ENCODE measurements at regions not wholly inside any gene's neighbourhood (a gene's known extent, or its start where the extent isn't known, plus 50 kb on each side); places are given as distances from the start of the nearest gene placed in this dataset.

- no peak for TF ChIP-seq CTCF (conservative IDR thresholded peaks at IDR 0.05; ENCODE audit: low read length)
- no peak for TF ChIP-seq EZH2phosphoT487 (IDR thresholded peaks at IDR 0.05; ENCODE audit: borderline replicate concordance)
These were observed 298.5 kb upstream of the FOXK1 start for GRCh38 chr7:4383584-4383983.

Measured in Loucy (cell line).